ENCODE measurements at regions not wholly inside any gene's neighbourhood (a gene's known extent, or its start where the extent isn't known, plus 50 kb on each side); places are given as distances from the start of the nearest gene placed in this dataset.

DNA sequence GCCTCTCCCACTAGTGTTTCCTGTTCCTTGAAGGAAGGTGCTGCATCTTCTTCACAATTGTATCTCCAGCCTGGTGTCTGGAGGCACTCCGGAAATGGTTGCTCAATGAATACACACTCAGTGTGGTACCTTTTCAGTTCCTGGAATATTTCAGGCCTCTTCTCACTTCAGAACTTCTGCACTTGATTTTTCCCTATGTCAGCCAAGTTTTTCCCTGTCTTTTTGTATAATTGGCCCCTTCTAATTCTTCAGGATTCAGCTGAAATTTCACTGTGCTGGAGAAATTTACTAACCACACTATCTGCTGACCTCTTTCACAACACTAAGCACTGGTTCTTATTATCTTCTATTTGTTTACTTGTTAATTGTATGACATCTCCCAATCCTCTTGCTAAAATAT is 61.2 kb upstream of the MAP10 start (continued):
- no peak for TF ChIP-seq RAD21 (IDR thresholded peaks at IDR 0.05 in 1 of 2, conservative IDR thresholded peaks at IDR 0.05 in 1 of 2; ENCODE audit: low read depth in 2 of 2, low read length in 2 of 2)
- TF ChIP-seq BRCA1 (IDR thresholded peaks at IDR 0.05; ENCODE audit: low read depth, low read length) = no peak
- no peak for TF ChIP-seq CHD2 (IDR thresholded peaks at IDR 0.05; ENCODE audit: low read length)
- TF ChIP-seq CTBP2 (IDR thresholded peaks at IDR 0.05; ENCODE audit: borderline replicate concordance, insufficient read depth, insufficient read length, low read length) = no peak
- no peak for TF ChIP-seq JUN (IDR thresholded peaks at IDR 0.05; ENCODE audit: low read depth, low read length)
- no peak for TF ChIP-seq PHF8 (conservative IDR thresholded peaks at IDR 0.05; ENCODE audit: low read depth, low read length)
- TF ChIP-seq, protein P1, sequence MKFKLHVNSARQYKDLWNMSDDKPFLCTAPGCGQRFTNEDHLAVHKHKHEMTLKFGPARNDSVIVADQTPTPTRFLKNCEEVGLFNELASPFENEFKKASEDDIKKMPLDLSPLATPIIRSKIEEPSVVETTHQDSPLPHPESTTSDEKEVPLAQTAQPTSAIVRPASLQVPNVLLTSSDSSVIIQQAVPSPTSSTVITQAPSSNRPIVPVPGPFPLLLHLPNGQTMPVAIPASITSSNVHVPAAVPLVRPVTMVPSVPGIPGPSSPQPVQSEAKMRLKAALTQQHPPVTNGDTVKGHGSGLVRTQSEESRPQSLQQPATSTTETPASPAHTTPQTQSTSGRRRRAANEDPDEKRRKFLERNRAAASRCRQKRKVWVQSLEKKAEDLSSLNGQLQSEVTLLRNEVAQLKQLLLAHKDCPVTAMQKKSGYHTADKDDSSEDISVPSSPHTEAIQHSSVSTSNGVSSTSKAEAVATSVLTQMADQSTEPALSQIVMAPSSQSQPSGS (IDR thresholded peaks at IDR 0.05; ENCODE audit: low read length) = no peak

Measured in H1 (cell line).